ENCODE measurements at regions not wholly inside any gene's neighbourhood (a gene's known extent, or its start where the extent isn't known, plus 50 kb on each side); places are given as distances from the start of the nearest gene placed in this dataset.

GRCh38 chr11:43575913-43576310 lies 104.6 kb upstream of the HSD17B12 start:
- no peak for TF ChIP-seq CTCF (IDR thresholded peaks at IDR 0.05; ENCODE audit: low read depth, low read length)
- H3K27ac ChIP-seq, result peak overlapping the region; percentile 15
- peaks cover 26% of the 10 kb centered on the region for H3K4me1 ChIP-seq (ENCODE audit: low read depth)
- no peaks in the 10 kb centered on the region for H3K9me3 ChIP-seq (ENCODE audit: low read depth)
- H3K36me3 ChIP-seq, result no peaks in the 10 kb centered on the region
- no peak for DNase-seq (ENCODE audit: low read depth in 1 of 2, low spot score in 1 of 2)
- peaks cover 76% of the 10 kb centered on the region for H3K27me3 ChIP-seq
- peak overlapping the region; percentile 44 for H3K4me3 ChIP-seq

GRCh38 chr11:43576320-43576802 lies 104.2 kb upstream of the HSD17B12 start:
- H3K36me3 ChIP-seq, result no peaks in the 10 kb centered on the region
- peak overlapping the region; percentile 44 for H3K4me3 ChIP-seq
- H3K27me3 ChIP-seq, result peaks cover 76% of the 10 kb centered on the region
- peaks cover 26% of the 10 kb centered on the region for H3K4me1 ChIP-seq (ENCODE audit: low read depth)
- H3K27ac ChIP-seq, result peak overlapping the region; percentile 15
- no peaks in the 10 kb centered on the region for H3K9me3 ChIP-seq (ENCODE audit: low read depth)
- peak; percentile 28 to 64 for DNase-seq (ENCODE audit: low read depth in 1 of 2, low spot score in 1 of 2)
- TF ChIP-seq CTCF (IDR thresholded peaks at IDR 0.05; ENCODE audit: low read depth, low read length), result no peak

GRCh38 chr11:43576803-43577521 lies 103.6 kb upstream of the HSD17B12 start:
- peaks cover 76% of the 10 kb centered on the region for H3K27me3 ChIP-seq
- TF ChIP-seq CTCF (IDR thresholded peaks at IDR 0.05; ENCODE audit: low read depth, low read length), result peak; percentile 40
- H3K36me3 ChIP-seq, result no peaks in the 10 kb centered on the region
- peak overlapping the region; percentile 44 for H3K4me3 ChIP-seq
- no peak overlapping the region for H3K27ac ChIP-seq
- H3K4me1 ChIP-seq (ENCODE audit: low read depth), result peaks cover 26% of the 10 kb centered on the region
- DNase-seq (ENCODE audit: low read depth in 1 of 2, low spot score in 1 of 2), result peak; percentile 62 to 89
- H3K9me3 ChIP-seq (ENCODE audit: low read depth), result no peaks in the 10 kb centered on the region

GRCh38 chr11:43577566-43578264 lies 102.8 kb upstream of the HSD17B12 start:
- Histone ChIP-seq H3K27ac (no peak overlapping the region), H3K9me3 (ENCODE audit: low read depth) (no peaks in the 10 kb centered on the region), H3K4me3 (no peak overlapping the region), H3K27me3 (peaks cover 76% of the 10 kb centered on the region), H3K36me3 (no peaks in the 10 kb centered on the region), H3K4me1 (ENCODE audit: low read depth) (peaks cover 26% of the 10 kb centered on the region)
- TF ChIP-seq CTCF (IDR thresholded peaks at IDR 0.05; ENCODE audit: low read depth, low read length), result no peak
- no peak for DNase-seq (ENCODE audit: low read depth in 1 of 2, low spot score in 1 of 2)

GRCh38 chr11:43578346-43579170 lies 102.0 kb upstream of the HSD17B12 start:
- no peak for TF ChIP-seq CTCF (IDR thresholded peaks at IDR 0.05; ENCODE audit: low read depth, low read length)
- Histone ChIP-seq H3K27me3 (peaks cover 78% of the 10 kb centered on the region), H3K4me1 (ENCODE audit: low read depth) (peaks cover 22% of the 10 kb centered on the region), H3K27ac (no peak overlapping the region), H3K9me3 (ENCODE audit: low read depth) (no peaks in the 10 kb centered on the region), H3K36me3 (no peaks in the 10 kb centered on the region), H3K4me3 (peak overlapping the region; percentile 57)
- peak in 1 of 2 donors; percentile 34 for DNase-seq (ENCODE audit: low read depth in 1 of 2, low spot score in 1 of 2)

Measured in cardiac muscle cell (in vitro differentiated cells and primary cell).